ENCODE measurements at regions not wholly inside any gene's neighbourhood (a gene's known extent, or its start where the extent isn't known, plus 50 kb on each side); places are given as distances from the start of the nearest gene placed in this dataset.
A peak's percentile ranks its signal among the peaks of the same experiment; 100 is the strongest.
"Not testable (repeated sequence)": the region's sequence is repeated elsewhere in the genome, so short reads cannot be mapped to it uniquely, and the experiment has no call there.

- H3K36me3 ChIP-seq (ENCODE audit: control insufficient read depth, insufficient read depth, low read length); H3K4me3 ChIP-seq (ENCODE audit: insufficient read depth, low read depth, low read length); H3K9me3 ChIP-seq (ENCODE audit: control insufficient read depth, low read length); H3K27ac ChIP-seq (ENCODE audit: insufficient read depth, low read depth, low read length, poor library complexity, severe bottlenecking); H3K27me3 ChIP-seq (ENCODE audit: control insufficient read depth, insufficient read depth, low read length, poor library complexity, severe bottlenecking); H3K4me1 ChIP-seq (ENCODE audit: control insufficient read depth, insufficient read depth, low read length): not testable (repeated sequence)
- WGBS, 2 experiments: 86 to 87% methylated on average over 3 of the region's 3 CpGs
Observed at GRCh38 chr3:75564427-75564826, 99.7 kb upstream of the FRG2C start.

DNA sequence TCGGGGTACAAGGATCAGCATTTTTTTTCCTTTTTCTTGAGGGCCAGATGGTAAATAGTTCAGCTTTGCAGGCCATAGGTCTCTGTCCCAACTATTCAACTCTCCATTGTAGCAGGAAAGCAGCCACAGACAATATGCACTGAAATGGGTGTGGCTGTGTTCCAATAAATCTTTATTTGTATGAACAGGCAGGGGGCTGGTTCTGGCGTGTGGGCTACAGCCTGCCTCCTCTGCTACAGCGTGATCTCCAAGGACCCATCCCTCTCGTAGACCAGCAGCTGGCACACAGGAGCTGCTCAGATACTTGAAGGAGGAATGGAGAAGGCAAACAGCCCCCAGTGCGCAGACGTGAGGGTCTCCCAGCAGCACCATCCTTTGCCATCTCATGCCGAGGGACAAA is 91.8 kb upstream of the FRG2C start:
- H3K9me3 ChIP-seq (ENCODE audit: control insufficient read depth, low read length); H3K4me3 ChIP-seq (ENCODE audit: insufficient read depth, low read depth, low read length); H3K4me1 ChIP-seq (ENCODE audit: control insufficient read depth, insufficient read depth, low read length); H3K27me3 ChIP-seq (ENCODE audit: control insufficient read depth, insufficient read depth, low read length, poor library complexity, severe bottlenecking); H3K27ac ChIP-seq (ENCODE audit: insufficient read depth, low read depth, low read length, poor library complexity, severe bottlenecking); H3K36me3 ChIP-seq (ENCODE audit: control insufficient read depth, insufficient read depth, low read length): not testable (repeated sequence)
- 86 to 90% methylated on average over 7 of the region's 7 CpGs for WGBS, 2 experiments

DNA sequence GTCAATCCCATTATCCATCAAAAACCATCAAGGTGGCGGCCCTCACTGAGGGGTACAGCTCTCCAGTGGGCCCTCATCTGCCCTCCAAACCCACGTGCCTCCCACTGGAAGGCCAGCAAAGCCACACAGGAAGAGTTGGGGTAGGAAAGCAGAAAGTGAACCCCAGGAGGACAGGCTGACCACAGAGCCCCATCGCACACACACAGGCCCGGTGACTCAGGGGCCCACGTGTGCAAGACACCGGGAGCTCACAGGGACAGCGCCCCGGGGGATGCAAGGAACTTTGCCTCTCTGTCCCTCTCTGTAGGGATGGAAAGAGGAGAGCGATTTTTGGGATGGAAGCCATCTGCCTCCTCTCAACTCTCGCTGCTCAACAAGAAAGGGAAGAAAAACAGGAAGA is 85.0 kb upstream of the FRG2C start:
- not testable (repeated sequence) for H3K36me3 ChIP-seq (ENCODE audit: control insufficient read depth, insufficient read depth, low read length); H3K4me1 ChIP-seq (ENCODE audit: control insufficient read depth, insufficient read depth, low read length); H3K9me3 ChIP-seq (ENCODE audit: control insufficient read depth, low read length); H3K27ac ChIP-seq (ENCODE audit: insufficient read depth, low read depth, low read length, poor library complexity, severe bottlenecking); H3K4me3 ChIP-seq (ENCODE audit: insufficient read depth, low read depth, low read length)
- peaks cover 45% of the 10 kb centered on the region for H3K27me3 ChIP-seq (ENCODE audit: control insufficient read depth, insufficient read depth, low read length, poor library complexity, severe bottlenecking)
- 48 to 55% methylated on average over 10 of the region's 10 CpGs for whole genome bisulfite sequencing, 2 experiments

DNA sequence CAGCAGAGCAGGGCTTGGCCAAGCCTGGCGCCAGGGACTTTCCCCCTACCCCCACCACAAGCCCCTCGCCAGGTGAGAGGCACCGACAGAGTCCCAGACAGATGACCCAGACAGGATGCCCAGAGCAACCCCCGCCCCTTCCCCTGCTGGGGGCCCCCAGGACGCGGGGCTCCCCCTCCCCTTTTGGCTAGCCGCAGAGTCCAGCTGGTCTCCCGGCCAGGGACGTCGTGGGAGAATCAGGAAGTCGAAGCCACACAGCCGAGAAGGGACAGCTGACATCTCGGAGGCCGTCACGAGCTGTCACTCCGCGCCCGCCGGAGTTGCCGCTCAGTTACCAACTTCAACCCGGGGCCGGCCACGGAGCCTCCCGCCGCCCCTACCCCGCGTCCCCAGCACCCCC is 84.6 kb upstream of the FRG2C start:
- H3K27me3 ChIP-seq (ENCODE audit: control insufficient read depth, insufficient read depth, low read length, poor library complexity, severe bottlenecking): peaks cover 45% of the 10 kb centered on the region

DNA sequence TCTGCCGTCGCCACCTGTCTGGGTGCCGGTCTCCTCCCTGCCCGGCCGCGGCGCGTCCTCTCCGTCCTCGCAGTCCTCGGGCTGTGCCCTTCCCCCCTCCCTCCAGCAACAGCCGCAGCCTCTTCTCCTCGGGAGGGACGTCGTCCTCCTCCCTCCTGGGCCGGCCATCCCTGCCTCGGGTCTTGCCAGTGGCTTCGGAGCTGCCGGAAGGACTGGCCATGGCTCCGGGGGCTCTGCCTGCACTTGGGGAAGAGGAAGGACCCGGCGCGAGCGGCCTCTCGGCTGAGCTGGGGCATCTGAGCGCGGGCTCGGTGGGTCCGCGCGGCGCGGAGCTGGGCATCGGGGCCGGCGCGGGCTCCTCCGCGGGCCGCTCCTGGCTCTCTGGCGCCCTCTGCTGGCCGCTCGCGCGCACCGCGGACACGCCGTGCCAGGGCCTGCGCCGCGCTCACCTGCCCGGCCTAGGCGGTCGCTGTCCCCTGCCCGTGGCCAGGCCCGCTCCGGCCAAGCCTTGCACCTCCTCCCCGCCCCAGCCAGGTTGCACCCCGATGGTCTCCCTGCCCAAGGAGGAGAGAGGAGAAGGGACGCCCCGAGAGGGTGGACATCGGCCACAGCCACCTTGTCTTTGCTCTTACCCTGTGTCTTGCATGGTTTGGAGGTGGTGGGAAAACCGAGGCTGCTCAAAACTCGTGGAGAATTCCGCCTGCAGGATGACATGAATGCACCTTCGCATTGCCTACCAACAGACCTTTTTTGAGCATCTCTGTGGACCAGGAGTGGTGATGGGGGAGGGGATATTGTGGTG is 83.9 kb upstream of the FRG2C start:
- not testable (repeated sequence) for H3K9me3 ChIP-seq (ENCODE audit: control insufficient read depth, low read length); H3K36me3 ChIP-seq (ENCODE audit: control insufficient read depth, insufficient read depth, low read length); H3K27ac ChIP-seq (ENCODE audit: insufficient read depth, low read depth, low read length, poor library complexity, severe bottlenecking); H3K4me1 ChIP-seq (ENCODE audit: control insufficient read depth, insufficient read depth, low read length)
- H3K27me3 ChIP-seq (ENCODE audit: control insufficient read depth, insufficient read depth, low read length, poor library complexity, severe bottlenecking): peaks cover 45% of the 10 kb centered on the region
- peak overlapping the region; percentile 31 for H3K4me3 ChIP-seq (ENCODE audit: insufficient read depth, low read depth, low read length)
- 7% methylated on average over 67 of the region's 67 CpGs for WGBS, 2 experiments

More for the DNA sequence above, 84.6 kb upstream of the FRG2C start:
- not testable (repeated sequence) for H3K9me3 ChIP-seq (ENCODE audit: control insufficient read depth, low read length); H3K27ac ChIP-seq (ENCODE audit: insufficient read depth, low read depth, low read length, poor library complexity, severe bottlenecking); H3K4me1 ChIP-seq (ENCODE audit: control insufficient read depth, insufficient read depth, low read length); H3K36me3 ChIP-seq (ENCODE audit: control insufficient read depth, insufficient read depth, low read length)
- WGBS, 2 experiments: 2 to 3% methylated on average over 14 to 21 of the region's 27 CpGs
- peak overlapping the region; percentile 31 for H3K4me3 ChIP-seq (ENCODE audit: insufficient read depth, low read depth, low read length)

DNA sequence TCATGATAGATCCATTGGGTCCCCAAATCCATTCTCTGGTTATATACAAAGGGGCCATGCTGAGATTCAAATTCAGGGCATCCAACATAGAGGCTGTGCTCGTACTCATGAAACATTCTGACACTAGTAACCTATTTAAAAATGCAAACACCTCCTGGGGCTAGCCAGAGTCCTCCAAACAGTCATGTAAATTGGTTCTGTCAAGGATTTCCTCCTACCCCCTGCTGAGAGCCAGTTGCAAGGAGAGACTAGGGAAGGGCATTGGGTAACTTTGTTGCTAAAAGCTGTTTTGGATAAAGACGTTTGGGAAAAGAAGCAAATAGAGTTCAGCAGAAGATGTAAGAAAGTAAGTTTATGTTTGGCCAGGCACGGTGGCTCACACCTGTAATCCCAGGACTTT is 81.6 kb upstream of the FRG2C start:
- H3K4me1 ChIP-seq (ENCODE audit: control insufficient read depth, insufficient read depth, low read length); H3K9me3 ChIP-seq (ENCODE audit: control insufficient read depth, low read length); H3K27ac ChIP-seq (ENCODE audit: insufficient read depth, low read depth, low read length, poor library complexity, severe bottlenecking); H3K4me3 ChIP-seq (ENCODE audit: insufficient read depth, low read depth, low read length); H3K36me3 ChIP-seq (ENCODE audit: control insufficient read depth, insufficient read depth, low read length): not testable (repeated sequence)
- H3K27me3 ChIP-seq (ENCODE audit: control insufficient read depth, insufficient read depth, low read length, poor library complexity, severe bottlenecking): peaks cover 45% of the 10 kb centered on the region
- 4 to 5% methylated on average over 3 of the region's 3 CpGs for WGBS, 2 experiments

DNA sequence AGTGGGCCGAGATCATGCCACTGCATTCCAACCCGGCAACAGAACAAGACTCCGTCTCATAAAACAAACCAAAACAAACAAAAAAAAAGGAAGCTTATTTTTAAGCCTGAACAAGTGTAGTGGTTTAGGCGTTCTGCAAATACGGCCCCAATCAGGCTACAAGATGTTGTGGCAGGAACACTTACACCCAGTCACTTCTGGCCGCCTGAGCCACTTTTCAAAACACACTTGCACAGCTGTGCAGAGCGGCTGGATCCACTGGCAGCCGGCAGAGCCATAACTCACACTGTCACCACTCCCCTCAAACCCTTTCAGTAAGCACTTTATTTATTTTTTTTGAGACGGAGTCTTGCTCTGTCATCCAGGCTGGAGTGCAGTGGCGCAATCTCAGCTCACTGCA is 81.0 kb upstream of the FRG2C start:
- H3K4me1 ChIP-seq (ENCODE audit: control insufficient read depth, insufficient read depth, low read length); H3K36me3 ChIP-seq (ENCODE audit: control insufficient read depth, insufficient read depth, low read length); H3K4me3 ChIP-seq (ENCODE audit: insufficient read depth, low read depth, low read length); H3K27ac ChIP-seq (ENCODE audit: insufficient read depth, low read depth, low read length, poor library complexity, severe bottlenecking); H3K9me3 ChIP-seq (ENCODE audit: control insufficient read depth, low read length): not testable (repeated sequence)
- WGBS, 2 experiments: 80 to 84% methylated on average over 9 to 10 of the region's 10 CpGs
- peaks cover 41% of the 10 kb centered on the region for H3K27me3 ChIP-seq (ENCODE audit: control insufficient read depth, insufficient read depth, low read length, poor library complexity, severe bottlenecking)

GRCh38 chr3:75587695-75588094 is 76.4 kb upstream of the FRG2C start:
- 93% methylated on average over 15 of the region's 15 CpGs for WGBS, 2 experiments
- H3K4me3 ChIP-seq (ENCODE audit: insufficient read depth, low read depth, low read length); H3K36me3 ChIP-seq (ENCODE audit: control insufficient read depth, insufficient read depth, low read length); H3K27me3 ChIP-seq (ENCODE audit: control insufficient read depth, insufficient read depth, low read length, poor library complexity, severe bottlenecking); H3K4me1 ChIP-seq (ENCODE audit: control insufficient read depth, insufficient read depth, low read length); H3K9me3 ChIP-seq (ENCODE audit: control insufficient read depth, low read length); H3K27ac ChIP-seq (ENCODE audit: insufficient read depth, low read depth, low read length, poor library complexity, severe bottlenecking): not testable (repeated sequence)

DNA sequence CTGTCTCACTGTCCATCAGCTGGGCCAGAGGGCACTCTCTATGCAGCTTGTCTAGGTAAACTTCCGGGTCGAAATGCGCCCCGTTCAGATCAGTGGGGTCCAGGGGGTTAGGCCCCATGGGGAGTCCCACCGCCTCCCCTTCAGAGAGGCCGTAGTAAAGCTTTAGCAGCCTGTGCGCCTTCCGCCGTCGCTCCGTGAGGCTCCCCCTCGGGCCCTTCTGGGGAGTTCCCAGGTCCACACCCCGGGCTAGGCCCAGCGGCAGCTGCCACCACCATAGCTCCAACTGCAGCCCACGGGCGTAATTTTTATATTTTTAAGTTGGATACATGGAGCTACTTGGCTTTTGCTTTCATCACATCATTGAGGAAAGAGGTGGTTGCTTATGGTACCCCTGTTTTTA is 73.7 kb upstream of the FRG2C start:
- whole genome bisulfite sequencing, 2 experiments: 87 to 88% methylated on average over 16 of the region's 16 CpGs
- H3K27me3 ChIP-seq (ENCODE audit: control insufficient read depth, insufficient read depth, low read length, poor library complexity, severe bottlenecking); H3K4me1 ChIP-seq (ENCODE audit: control insufficient read depth, insufficient read depth, low read length); H3K36me3 ChIP-seq (ENCODE audit: control insufficient read depth, insufficient read depth, low read length); H3K9me3 ChIP-seq (ENCODE audit: control insufficient read depth, low read length); H3K27ac ChIP-seq (ENCODE audit: insufficient read depth, low read depth, low read length, poor library complexity, severe bottlenecking); H3K4me3 ChIP-seq (ENCODE audit: insufficient read depth, low read depth, low read length): not testable (repeated sequence)

DNA sequence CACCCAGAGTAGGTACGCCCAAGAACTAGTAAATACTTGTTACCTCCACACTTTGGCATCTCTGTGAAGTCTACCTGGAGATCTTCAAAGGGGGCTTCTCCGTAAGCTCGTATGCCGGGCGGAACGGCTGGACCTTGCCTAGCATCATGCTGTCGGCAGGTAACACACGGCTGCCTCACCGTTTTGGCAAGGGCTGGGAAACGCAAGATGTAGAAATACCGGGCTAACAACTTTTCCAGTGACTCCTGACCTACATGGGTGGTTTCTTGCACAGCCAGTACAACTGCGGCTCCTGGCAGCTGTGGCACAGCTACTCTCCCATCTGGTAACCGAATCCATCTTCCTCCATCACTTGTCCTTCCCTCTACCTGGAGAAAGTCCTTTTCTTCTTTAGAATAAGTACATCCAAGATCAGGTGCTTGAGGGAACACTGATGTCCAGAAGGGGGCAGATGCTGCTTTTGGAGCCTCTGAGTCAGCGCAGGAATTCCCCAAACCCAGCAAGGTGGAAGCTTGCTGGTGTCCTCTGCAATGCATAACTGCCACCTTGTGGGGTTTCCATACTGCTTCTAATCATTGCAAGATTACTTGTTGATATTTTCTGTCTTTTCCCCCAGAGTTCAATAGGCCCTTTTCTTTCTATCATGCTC is 59.7 kb upstream of the FRG2C start:
- not testable (repeated sequence) for H3K36me3 ChIP-seq (ENCODE audit: control insufficient read depth, insufficient read depth, low read length); H3K9me3 ChIP-seq (ENCODE audit: control insufficient read depth, low read length); H3K27ac ChIP-seq (ENCODE audit: insufficient read depth, low read depth, low read length, poor library complexity, severe bottlenecking); H3K4me3 ChIP-seq (ENCODE audit: insufficient read depth, low read depth, low read length); H3K4me1 ChIP-seq (ENCODE audit: control insufficient read depth, insufficient read depth, low read length); H3K27me3 ChIP-seq (ENCODE audit: control insufficient read depth, insufficient read depth, low read length, poor library complexity, severe bottlenecking)
- 83 to 86% methylated on average over 14 of the region's 14 CpGs for WGBS, 2 experiments
